22Rv1 (cell line): ENCODE measurements at regions not wholly inside any gene's neighbourhood (a gene's known extent, or its start where the extent isn't known, plus 50 kb on each side); places are given as distances from the start of the nearest gene placed in this dataset.

Source experiments
- H3K27ac ChIP-seq: fragments of 450-650 bp; 2 replicates; pipeline ENCODE4 v1.5.1; 2017
- CTCF ChIP-seq: fragments of 450-650 bp; IDR thresholded peaks from 2 replicates; pipeline ENCODE4 v1.5.1; 2017; ENCODE audit warnings: mild to moderate bottlenecking
- ZFX ChIP-seq: fragments of 450-650 bp; IDR thresholded peaks from 2 replicates; pipeline ENCODE4 v1.6.1; 2017; ENCODE audit warnings: antibody characterized with exemption, borderline replicate concordance

DNA sequence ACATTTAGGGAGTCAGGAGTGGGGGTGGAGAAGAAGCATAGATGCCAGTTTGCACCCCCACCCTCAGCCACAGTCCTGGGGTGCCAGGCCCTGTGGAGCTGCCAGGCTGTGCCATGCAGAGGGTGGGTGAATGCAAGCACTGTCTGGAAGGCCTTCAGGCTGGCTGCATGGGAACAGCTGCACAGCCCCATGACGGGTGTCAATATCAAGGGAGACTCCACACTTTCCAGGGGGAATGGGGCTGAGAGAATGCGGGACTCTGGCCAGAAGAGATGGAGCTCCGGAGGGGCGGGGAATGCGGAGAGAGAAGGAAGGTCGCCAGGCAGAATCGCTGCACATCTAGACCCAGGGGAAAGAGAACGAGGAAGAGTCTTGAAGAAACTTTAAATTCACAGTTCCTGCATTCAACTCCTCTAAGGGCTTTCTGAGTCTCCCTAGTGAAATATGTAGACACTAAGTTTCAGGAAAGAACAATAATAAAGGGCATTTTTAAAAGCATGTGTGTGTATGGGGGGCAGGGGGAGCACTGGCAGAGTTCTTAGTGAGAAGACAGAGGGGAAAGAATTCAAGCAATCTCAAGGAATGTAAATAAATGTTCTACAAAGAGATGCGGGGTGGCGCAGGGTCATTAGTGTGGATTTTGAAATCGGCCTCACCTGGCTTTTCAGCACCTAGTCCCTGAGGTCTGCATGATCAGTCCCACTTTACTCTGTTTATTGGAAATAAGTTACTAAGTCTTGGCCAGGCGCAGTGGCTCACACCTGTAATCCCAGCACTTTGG lies 59.1 kb downstream of the BOD1 start:
- H3K27ac ChIP-seq = no peak overlapping the region
- no peak for TF ChIP-seq ZFX
- TF ChIP-seq CTCF = no peak

- TF ChIP-seq ZFX (no peak), CTCF (no peak)
- H3K27ac ChIP-seq = no peak overlapping the region
These were observed 60.1 kb downstream of the BOD1 start for GRCh38 chr5:173556142-173557028.

GRCh38 chr5:173554989-173555705 lies 61.3 kb downstream of the BOD1 start:
- H3K27ac ChIP-seq = no peak overlapping the region
- TF ChIP-seq ZFX (no peak), CTCF (no peak)

GRCh38 chr5:173554038-173554955 lies 62.2 kb downstream of the BOD1 start:
- no peak for TF ChIP-seq ZFX
- no peak for TF ChIP-seq CTCF
- no peak overlapping the region for H3K27ac ChIP-seq

DNA sequence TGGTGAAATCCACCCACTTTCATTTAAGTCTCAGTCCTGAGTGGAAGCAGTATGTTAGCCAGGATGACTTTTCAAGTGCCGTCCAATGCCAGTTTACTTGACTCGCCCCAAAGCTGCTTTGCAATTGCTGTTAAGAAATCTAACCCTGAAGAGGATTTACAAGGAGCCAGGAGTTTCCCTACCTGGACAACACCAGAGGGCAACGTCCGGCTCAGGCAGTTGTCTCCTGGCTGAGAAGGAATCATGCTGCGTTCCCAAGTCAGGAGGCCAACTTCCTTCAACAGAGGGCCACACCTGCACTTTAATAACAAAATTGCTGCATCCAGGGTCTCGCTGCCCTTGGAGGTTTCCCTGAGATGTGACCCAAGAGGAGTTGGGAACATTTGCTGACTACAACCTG lies 65.8 kb downstream of the BOD1 start:
- TF ChIP-seq CTCF = no peak
- no peak for TF ChIP-seq ZFX
- no peak overlapping the region for H3K27ac ChIP-seq

DNA sequence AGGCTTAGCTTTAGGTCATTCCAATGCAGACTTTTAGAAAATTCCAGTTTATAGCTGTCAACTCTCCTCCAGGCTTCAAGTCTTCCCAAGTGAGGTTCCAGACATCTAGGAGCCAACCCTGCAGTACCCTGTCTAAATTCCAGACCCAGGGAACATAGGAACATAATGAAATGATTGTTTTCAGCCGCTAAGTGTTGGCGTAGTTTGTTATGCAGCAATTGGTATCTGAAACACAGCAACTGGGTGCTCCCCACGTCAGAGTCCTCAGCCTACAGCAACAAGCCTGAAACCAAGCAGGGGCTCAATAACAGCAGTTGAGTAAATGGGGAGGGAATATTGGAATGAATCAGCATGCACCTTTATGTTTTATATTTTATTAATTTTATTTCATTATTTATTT lies 66.8 kb downstream of the BOD1 start:
- no peak for TF ChIP-seq CTCF
- TF ChIP-seq ZFX = no peak
- H3K27ac ChIP-seq = no peak overlapping the region
